ENCODE measurements at regions not wholly inside any gene's neighbourhood (a gene's known extent, or its start where the extent isn't known, plus 50 kb on each side); places are given as distances from the start of the nearest gene placed in this dataset.

GRCh38 chr11:121749691-121750090, 296.9 kb upstream of the SORL1-AS1 start:
- DNase-seq (ENCODE audit: low read depth, low spot score): no peak
- BruUV-seq (replicated peaks): no TSS peak
- H2AFZ ChIP-seq (ENCODE audit: low read depth, low read length, poor library complexity, severe bottlenecking): no peak overlapping the region
- H3K9me3 ChIP-seq (ENCODE audit: control insufficient read depth in 1 of 2, insufficient read depth in 1 of 2, low read depth in 1 of 2, low read length in 2 of 2): no peaks in the 10 kb centered on the region
- ChIA-PET CTCF (no interaction called here), RAD21 (ENCODE audit: low non-redundant PET in 1 of 2, low total read pairs in 2 of 2, uncharacterized antibody in 2 of 2, unreplicated experiment in 2 of 2) (no interaction called here), POLR2A (no interaction called here)
- H4K20me1 ChIP-seq (ENCODE audit: insufficient read depth): no peaks in the 10 kb centered on the region
- no peak for TF ChIP-seq POLR2AphosphoS5 (IDR thresholded peaks at IDR 0.05; ENCODE audit: low read depth, low read length)
- no peak for TF ChIP-seq SIN3A (IDR thresholded peaks at IDR 0.05; ENCODE audit: low read depth)
- TF ChIP-seq ZFX (IDR thresholded peaks at IDR 0.05): no peak
- TF ChIP-seq CBX3 (IDR thresholded peaks at IDR 0.05; ENCODE audit: low read depth): no peak
- TF ChIP-seq EZH2 (IDR thresholded peaks at IDR 0.05): no peak
- TF ChIP-seq CEBPB (IDR thresholded peaks at IDR 0.05; ENCODE audit: low read depth): no peak
- TF ChIP-seq, protein P1, sequence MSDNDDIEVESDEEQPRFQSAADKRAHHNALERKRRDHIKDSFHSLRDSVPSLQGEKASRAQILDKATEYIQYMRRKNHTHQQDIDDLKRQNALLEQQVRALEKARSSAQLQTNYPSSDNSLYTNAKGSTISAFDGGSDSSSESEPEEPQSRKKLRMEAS (IDR thresholded peaks at IDR 0.05): no peak
- no peak for TF ChIP-seq REST (IDR thresholded peaks at IDR 0.05; ENCODE audit: low read depth)
- TF ChIP-seq, protein P2, sequence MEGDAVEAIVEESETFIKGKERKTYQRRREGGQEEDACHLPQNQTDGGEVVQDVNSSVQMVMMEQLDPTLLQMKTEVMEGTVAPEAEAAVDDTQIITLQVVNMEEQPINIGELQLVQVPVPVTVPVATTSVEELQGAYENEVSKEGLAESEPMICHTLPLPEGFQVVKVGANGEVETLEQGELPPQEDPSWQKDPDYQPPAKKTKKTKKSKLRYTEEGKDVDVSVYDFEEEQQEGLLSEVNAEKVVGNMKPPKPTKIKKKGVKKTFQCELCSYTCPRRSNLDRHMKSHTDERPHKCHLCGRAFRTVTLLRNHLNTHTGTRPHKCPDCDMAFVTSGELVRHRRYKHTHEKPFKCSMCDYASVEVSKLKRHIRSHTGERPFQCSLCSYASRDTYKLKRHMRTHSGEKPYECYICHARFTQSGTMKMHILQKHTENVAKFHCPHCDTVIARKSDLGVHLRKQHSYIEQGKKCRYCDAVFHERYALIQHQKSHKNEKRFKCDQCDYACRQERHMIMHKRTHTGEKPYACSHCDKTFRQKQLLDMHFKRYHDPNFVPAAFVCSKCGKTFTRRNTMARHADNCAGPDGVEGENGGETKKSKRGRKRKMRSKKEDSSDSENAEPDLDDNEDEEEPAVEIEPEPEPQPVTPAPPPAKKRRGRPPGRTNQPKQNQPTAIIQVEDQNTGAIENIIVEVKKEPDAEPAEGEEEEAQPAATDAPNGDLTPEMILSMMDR (IDR thresholded peaks at IDR 0.05 in 2 of 3, conservative IDR thresholded peaks at IDR 0.05 in 1 of 3; ENCODE audit: borderline replicate concordance in 1 of 3, insufficient read depth in 1 of 3, low read depth in 2 of 3, low read length in 2 of 3): no peak
- TF ChIP-seq FOSL1 (IDR thresholded peaks at IDR 0.05; ENCODE audit: low read depth): no peak
- no peak for TF ChIP-seq POLR2A (IDR thresholded peaks at IDR 0.05; ENCODE audit: borderline replicate concordance, extremely low read depth, insufficient read depth, insufficient read length)
- TF ChIP-seq ZBTB33 (IDR thresholded peaks at IDR 0.05; ENCODE audit: extremely low read depth, insufficient replicate concordance, low read length): no peak
- no peak for TF ChIP-seq YY1 (IDR thresholded peaks at IDR 0.05; ENCODE audit: extremely low read depth, insufficient replicate concordance, low read depth, low read length)
- TF ChIP-seq RAD21 (IDR thresholded peaks at IDR 0.05; ENCODE audit: low read depth): no peak
- no peak for TF ChIP-seq EGR1 (IDR thresholded peaks at IDR 0.05; ENCODE audit: low read depth)
- TF ChIP-seq SP1 (IDR thresholded peaks at IDR 0.05; ENCODE audit: low read depth): no peak
- H3K9ac ChIP-seq (ENCODE audit: low read length): no peak overlapping the region
- peaks cover 0 to 2% of the 10 kb centered on the region in 2 experiments; a peak in 1 of 4 replicates for H3K36me3 ChIP-seq (ENCODE audit: control insufficient read depth in 1 of 2, insufficient read depth in 2 of 2, low read length in 2 of 2)
- H3K27me3 ChIP-seq (ENCODE audit: insufficient read depth, low read length): no peaks in the 10 kb centered on the region
- no peak overlapping the region for H3K27ac ChIP-seq (ENCODE audit: low read depth, low read length)
- intact Hi-C loops (cut with micrococcal nuclease): no loop called here
- H3K79me2 ChIP-seq (ENCODE audit: insufficient read depth, low read length): no peaks in the 10 kb centered on the region
- H3K4me2 ChIP-seq (ENCODE audit: low read length): no peak overlapping the region
- H3K4me1 ChIP-seq (ENCODE audit: control insufficient read depth in 1 of 2, insufficient read depth in 2 of 2, low read length in 2 of 2): no peaks in the 10 kb centered on the region
- no peak overlapping the region for H3K4me3 ChIP-seq (replicated peaks in 1 of 2; ENCODE audit: low read depth in 1 of 2, low read length in 2 of 2)
- no peaks in the 10 kb centered on the region for H3K9me2 ChIP-seq (ENCODE audit: insufficient read depth)
- ATAC-seq: no peak

All from HCT116 (cell line).